ENCODE measurements at regions not wholly inside any gene's neighbourhood (a gene's known extent, or its start where the extent isn't known, plus 50 kb on each side); places are given as distances from the start of the nearest gene placed in this dataset.

DNA sequence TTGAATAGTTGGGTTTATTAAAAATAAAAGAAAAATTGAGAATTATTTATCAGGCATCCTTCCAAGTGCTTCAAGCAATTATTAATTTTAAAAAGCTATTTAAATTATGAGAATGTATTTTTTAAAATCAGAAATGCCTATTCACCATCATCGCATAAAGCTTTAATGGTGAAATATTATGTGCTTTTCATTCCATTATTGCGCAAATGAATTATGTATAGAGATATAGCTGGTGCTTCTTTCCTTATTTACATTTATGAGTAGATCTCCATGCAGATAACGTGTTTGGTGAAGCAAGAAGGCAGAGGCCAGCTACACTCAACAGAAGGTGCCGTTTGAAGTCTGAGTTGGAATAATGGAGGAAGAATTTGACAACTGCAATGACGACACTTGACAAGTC, 549.1 kb upstream of the DPP6 start:
- TF ChIP-seq, protein P1, sequence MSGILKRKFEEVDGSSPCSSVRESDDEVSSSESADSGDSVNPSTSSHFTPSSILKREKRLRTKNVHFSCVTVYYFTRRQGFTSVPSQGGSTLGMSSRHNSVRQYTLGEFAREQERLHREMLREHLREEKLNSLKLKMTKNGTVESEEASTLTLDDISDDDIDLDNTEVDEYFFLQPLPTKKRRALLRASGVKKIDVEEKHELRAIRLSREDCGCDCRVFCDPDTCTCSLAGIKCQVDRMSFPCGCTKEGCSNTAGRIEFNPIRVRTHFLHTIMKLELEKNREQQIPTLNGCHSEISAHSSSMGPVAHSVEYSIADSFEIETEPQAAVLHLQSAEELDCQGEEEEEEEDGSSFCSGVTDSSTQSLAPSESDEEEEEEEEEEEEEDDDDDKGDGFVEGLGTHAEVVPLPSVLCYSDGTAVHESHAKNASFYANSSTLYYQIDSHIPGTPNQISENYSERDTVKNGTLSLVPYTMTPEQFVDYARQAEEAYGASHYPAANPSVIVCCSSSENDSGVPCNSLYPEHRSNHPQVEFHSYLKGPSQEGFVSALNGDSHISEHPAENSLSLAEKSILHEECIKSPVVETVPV (CRISPR knock-in tag; IDR thresholded peaks at IDR 0.05) = no peak
- TF ChIP-seq TCF4 (CRISPR knock-in tag; IDR thresholded peaks at IDR 0.05; ENCODE audit: borderline replicate concordance) (no peak), TOX (CRISPR knock-in tag; IDR thresholded peaks at IDR 0.05; ENCODE audit: borderline replicate concordance) (no peak), ZC3H10 (CRISPR knock-in tag; IDR thresholded peaks at IDR 0.05) (no peak), ZNF70 (CRISPR knock-in tag; IDR thresholded peaks at IDR 0.05) (no peak), PPARA (CRISPR knock-in tag; IDR thresholded peaks at IDR 0.05; ENCODE audit: borderline replicate concordance) (no peak), SNAI2 (CRISPR knock-in tag; IDR thresholded peaks at IDR 0.05) (no peak), ZFP3 (CRISPR knock-in tag; IDR thresholded peaks at IDR 0.05) (no peak)
- TF ChIP-seq, protein P2, sequence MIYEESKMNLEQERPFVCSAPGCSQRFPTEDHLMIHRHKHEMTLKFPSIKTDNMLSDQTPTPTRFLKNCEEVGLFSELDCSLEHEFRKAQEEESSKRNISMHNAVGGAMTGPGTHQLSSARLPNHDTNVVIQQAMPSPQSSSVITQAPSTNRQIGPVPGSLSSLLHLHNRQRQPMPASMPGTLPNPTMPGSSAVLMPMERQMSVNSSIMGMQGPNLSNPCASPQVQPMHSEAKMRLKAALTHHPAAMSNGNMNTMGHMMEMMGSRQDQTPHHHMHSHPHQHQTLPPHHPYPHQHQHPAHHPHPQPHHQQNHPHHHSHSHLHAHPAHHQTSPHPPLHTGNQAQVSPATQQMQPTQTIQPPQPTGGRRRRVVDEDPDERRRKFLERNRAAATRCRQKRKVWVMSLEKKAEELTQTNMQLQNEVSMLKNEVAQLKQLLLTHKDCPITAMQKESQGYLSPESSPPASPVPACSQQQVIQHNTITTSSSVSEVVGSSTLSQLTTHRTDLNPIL (CRISPR knock-in tag; IDR thresholded peaks at IDR 0.05; ENCODE audit: low read depth) = no peak
- TF ChIP-seq, protein P3, sequence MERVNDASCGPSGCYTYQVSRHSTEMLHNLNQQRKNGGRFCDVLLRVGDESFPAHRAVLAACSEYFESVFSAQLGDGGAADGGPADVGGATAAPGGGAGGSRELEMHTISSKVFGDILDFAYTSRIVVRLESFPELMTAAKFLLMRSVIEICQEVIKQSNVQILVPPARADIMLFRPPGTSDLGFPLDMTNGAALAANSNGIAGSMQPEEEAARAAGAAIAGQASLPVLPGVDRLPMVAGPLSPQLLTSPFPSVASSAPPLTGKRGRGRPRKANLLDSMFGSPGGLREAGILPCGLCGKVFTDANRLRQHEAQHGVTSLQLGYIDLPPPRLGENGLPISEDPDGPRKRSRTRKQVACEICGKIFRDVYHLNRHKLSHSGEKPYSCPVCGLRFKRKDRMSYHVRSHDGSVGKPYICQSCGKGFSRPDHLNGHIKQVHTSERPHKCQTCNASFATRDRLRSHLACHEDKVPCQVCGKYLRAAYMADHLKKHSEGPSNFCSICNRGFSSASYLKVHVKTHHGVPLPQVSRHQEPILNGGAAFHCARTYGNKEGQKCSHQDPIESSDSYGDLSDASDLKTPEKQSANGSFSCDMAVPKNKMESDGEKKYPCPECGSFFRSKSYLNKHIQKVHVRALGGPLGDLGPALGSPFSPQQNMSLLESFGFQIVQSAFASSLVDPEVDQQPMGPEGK (CRISPR knock-in tag; IDR thresholded peaks at IDR 0.05; ENCODE audit: borderline replicate concordance) = no peak
- ATAC-seq = no peak

DNA sequence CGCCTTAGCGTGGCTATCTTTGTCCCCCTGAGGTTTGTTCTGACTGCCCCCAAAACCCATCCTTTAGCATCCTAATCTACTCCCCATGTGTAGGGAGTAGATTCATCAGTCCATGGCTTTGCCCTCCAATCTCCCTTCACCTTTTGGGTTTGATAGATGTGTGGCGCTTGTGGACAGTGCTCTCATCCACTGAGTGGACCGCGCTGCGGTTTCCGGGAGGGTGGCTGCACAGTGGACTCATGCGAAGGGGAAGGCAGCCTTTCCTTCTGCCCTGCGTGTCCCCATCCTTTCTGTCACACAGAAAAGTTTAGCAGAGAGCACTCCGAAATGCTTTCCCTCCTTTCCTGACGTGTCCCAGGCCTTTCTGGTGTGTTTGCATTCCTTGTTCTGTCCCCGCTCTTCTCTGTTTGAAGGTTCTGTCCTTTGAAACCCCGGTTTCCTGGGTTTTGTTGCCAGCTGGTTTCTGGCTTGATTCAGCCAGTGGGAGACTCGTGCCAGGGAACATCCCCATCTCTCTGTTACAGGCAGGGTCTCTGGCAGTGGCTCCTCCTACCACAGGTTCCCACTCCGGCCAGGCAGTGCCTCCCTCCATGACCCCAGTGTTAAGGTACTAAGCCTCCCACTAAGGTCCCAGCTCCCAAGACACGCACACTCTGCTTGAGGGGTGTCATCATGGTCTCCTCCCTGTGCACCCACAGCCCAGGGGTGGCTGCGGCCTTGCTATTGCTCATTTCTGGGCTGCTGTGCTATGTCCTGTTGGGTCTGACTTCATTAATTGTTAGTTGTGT, 547.7 kb upstream of the DPP6 start:
- ATAC-seq = no peak
- TF ChIP-seq CSDC2 (CRISPR knock-in tag; IDR thresholded peaks at IDR 0.05) (no peak), ZNF70 (CRISPR knock-in tag; IDR thresholded peaks at IDR 0.05) (no peak), RARB (CRISPR knock-in tag; IDR thresholded peaks at IDR 0.05) (no peak), SNAI2 (CRISPR knock-in tag; IDR thresholded peaks at IDR 0.05) (no peak), ZNF8 (CRISPR knock-in tag; IDR thresholded peaks at IDR 0.05) (no peak)

DNA sequence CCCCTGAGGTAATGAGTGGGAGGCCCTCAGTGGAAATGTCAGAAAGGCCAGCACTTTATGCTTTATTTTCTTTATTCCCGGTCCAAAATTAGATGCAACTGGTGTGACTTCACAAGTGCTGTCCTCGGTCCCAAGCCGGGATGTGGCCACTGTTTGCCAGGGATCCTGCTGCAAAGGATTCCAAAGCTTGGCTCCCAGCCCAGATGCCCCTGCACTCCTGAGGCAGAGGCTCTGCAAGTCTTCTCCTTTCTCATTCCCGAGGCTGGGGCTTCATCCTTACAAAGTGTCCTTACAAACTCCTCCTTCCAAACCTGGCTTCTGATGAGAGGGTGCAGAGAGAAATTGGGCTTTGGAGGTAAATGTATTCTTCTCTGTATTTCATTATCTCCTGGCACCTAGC, 544.3 kb upstream of the DPP6 start:
- TF ChIP-seq ZNF70 (CRISPR knock-in tag; IDR thresholded peaks at IDR 0.05) (no peak), SNAI2 (CRISPR knock-in tag; IDR thresholded peaks at IDR 0.05) (no peak), TOX (CRISPR knock-in tag; IDR thresholded peaks at IDR 0.05; ENCODE audit: borderline replicate concordance) (no peak), TCF4 (CRISPR knock-in tag; IDR thresholded peaks at IDR 0.05; ENCODE audit: borderline replicate concordance) (no peak), GLIS3 (CRISPR knock-in tag; IDR thresholded peaks at IDR 0.05) (no peak), BACH2 (CRISPR knock-in tag; IDR thresholded peaks at IDR 0.05; ENCODE audit: borderline replicate concordance) (no peak), POU6F1 (CRISPR knock-in tag; IDR thresholded peaks at IDR 0.05; ENCODE audit: borderline replicate concordance, low read depth) (no peak), CSDC2 (CRISPR knock-in tag; IDR thresholded peaks at IDR 0.05) (no peak), ARNTL (CRISPR knock-in tag; IDR thresholded peaks at IDR 0.05; ENCODE audit: borderline replicate concordance, low read depth) (no peak), ZC3H10 (CRISPR knock-in tag; IDR thresholded peaks at IDR 0.05) (no peak), ZNF565 (CRISPR knock-in tag; conservative IDR thresholded peaks at IDR 0.05; ENCODE audit: low read depth) (no peak), ISL1 (CRISPR knock-in tag; IDR thresholded peaks at IDR 0.05) (no peak), RARB (CRISPR knock-in tag; IDR thresholded peaks at IDR 0.05) (no peak)
- TF ChIP-seq, protein P3 (CRISPR knock-in tag; IDR thresholded peaks at IDR 0.05; ENCODE audit: borderline replicate concordance) = no peak
- TF ChIP-seq, protein P2 (CRISPR knock-in tag; IDR thresholded peaks at IDR 0.05; ENCODE audit: low read depth) = no peak
- TF ChIP-seq, protein P1 (CRISPR knock-in tag; IDR thresholded peaks at IDR 0.05) = no peak
- TF ChIP-seq, protein P4, sequence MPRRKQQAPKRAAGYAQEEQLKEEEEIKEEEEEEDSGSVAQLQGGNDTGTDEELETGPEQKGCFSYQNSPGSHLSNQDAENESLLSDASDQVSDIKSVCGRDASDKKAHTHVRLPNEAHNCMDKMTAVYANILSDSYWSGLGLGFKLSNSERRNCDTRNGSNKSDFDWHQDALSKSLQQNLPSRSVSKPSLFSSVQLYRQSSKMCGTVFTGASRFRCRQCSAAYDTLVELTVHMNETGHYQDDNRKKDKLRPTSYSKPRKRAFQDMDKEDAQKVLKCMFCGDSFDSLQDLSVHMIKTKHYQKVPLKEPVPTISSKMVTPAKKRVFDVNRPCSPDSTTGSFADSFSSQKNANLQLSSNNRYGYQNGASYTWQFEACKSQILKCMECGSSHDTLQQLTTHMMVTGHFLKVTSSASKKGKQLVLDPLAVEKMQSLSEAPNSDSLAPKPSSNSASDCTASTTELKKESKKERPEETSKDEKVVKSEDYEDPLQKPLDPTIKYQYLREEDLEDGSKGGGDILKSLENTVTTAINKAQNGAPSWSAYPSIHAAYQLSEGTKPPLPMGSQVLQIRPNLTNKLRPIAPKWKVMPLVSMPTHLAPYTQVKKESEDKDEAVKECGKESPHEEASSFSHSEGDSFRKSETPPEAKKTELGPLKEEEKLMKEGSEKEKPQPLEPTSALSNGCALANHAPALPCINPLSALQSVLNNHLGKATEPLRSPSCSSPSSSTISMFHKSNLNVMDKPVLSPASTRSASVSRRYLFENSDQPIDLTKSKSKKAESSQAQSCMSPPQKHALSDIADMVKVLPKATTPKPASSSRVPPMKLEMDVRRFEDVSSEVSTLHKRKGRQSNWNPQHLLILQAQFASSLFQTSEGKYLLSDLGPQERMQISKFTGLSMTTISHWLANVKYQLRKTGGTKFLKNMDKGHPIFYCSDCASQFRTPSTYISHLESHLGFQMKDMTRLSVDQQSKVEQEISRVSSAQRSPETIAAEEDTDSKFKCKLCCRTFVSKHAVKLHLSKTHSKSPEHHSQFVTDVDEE (CRISPR knock-in tag; IDR thresholded peaks at IDR 0.05) = no peak
- ATAC-seq = no peak

All from SK-N-SH treated with all-trans-retinoic acid at 6 μM for 48 hours (cell line).